H1 (cell line): ENCODE measurements at regions not wholly inside any gene's neighbourhood (a gene's known extent, or its start where the extent isn't known, plus 50 kb on each side); places are given as distances from the start of the nearest gene placed in this dataset.

Experiments used
- CHD7 ChIP-seq: fragments of 300-600 bp; sonication (generic); IDR thresholded peaks from 2 replicates; pipeline ENCODE4 v1.7.1; 2012; ENCODE audit warnings: low read length, moderate library complexity, mild to moderate bottlenecking, inconsistent platforms; ENCODE audit not compliant: insufficient replicate concordance
- EGR1 ChIP-seq: IDR thresholded peaks from 2 replicates; pipeline ENCODE4 v1.6.1; 2011; ENCODE audit warnings: low read depth, low read length, borderline replicate concordance
- HDAC6 ChIP-seq: IDR thresholded peaks from one replicate; pipeline ENCODE4 v1.7.1; 2012; ENCODE audit warnings: low read depth, mild to moderate bottlenecking, inconsistent platforms, low read length, moderate library complexity
- KDM5A ChIP-seq: fragments of 200-600 bp; IDR thresholded peaks from 2 replicates; pipeline ENCODE4 v1.7.1; 2012; ENCODE audit warnings: mild to moderate bottlenecking, low read length, inconsistent platforms, mixed read lengths
- POU5F1 ChIP-seq: IDR thresholded peaks from 2 replicates; pipeline ENCODE4 v1.6.1; 2011; ENCODE audit warnings: low read depth, mild to moderate bottlenecking, low read length, moderate library complexity
- SIRT6 ChIP-seq: IDR thresholded peaks from one replicate; pipeline ENCODE4 v1.7.1; 2012; ENCODE audit warnings: low read length, inconsistent platforms
- ZNF274 ChIP-seq: IDR thresholded peaks from 2 replicates; pipeline ENCODE4 v1.7.0; 2012; ENCODE audit warnings: low read length, borderline replicate concordance; ENCODE audit errors: extremely low read depth

DNA sequence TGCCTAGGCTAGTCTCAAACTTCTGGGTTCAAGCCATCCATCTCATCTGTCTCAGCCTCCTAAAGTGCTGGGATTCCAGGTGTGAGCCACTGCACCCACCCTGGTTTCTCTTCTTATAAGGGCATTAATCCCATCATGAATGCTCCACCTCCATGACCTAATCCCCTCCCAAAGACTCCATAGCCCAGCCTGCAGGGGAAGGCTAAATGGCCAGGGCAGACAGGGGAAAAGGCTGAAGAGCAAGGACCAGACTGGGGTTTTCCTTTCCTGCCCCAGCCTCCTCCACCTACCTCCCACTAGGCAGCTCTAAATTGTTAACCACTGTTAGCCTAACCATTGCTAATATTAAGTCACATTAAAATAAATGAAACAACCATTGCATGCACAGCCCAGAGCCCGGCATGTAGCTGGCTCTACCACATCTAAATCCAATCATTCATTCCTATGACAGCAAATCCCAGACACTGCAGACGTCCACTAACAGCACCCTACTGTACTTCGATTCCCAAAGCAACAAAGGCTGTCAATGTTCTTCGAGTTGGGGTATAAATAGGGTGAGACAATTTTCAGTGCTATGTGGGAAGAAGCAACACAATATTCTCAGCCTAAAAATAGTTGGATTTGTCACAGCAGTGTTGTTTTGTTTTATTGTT, 243.2 kb upstream of the ARID1B start (continued):
- no peak for TF ChIP-seq SIRT6
- TF ChIP-seq EGR1, result no peak
- TF ChIP-seq POU5F1, result no peak
- TF ChIP-seq CHD7, result no peak
- no peak for TF ChIP-seq HDAC6
- no peak for TF ChIP-seq ZNF274
- TF ChIP-seq KDM5A, result no peak
